Muscle of back (tissue), 3 donors: ENCODE measurements at regions not wholly inside any gene's neighbourhood (a gene's known extent, or its start where the extent isn't known, plus 50 kb on each side); places are given as distances from the start of the nearest gene placed in this dataset.

Source experiments
- DNase-seq, 3 donors: peaks; one replicate each; pipeline versions ENCODE4 v3.0.0 to v3.0.0-alpha.2; 2013

GRCh38 chr3:21140785-21141184 is 610.2 kb downstream of the ZNF385D start:
- DNase-seq: no peak

- DNase-seq: no peak
Measured at GRCh38 chr3:21138085-21138484, 612.9 kb downstream of the ZNF385D start.

- no peak for DNase-seq
Measured at GRCh38 chr3:21132896-21133295, 618.1 kb downstream of the ZNF385D start.

GRCh38 chr3:21120826-21121225 is 630.2 kb downstream of the ZNF385D start:
- DNase-seq: peak in 2 of 3 donors; percentile 23 to 55

- DNase-seq: no peak
Measured at GRCh38 chr3:21117370-21117769, 633.6 kb downstream of the ZNF385D start.

GRCh38 chr3:21109056-21109455 is 642.0 kb downstream of the ZNF385D start:
- no peak for DNase-seq

- DNase-seq: no peak
Measured at GRCh38 chr3:21105784-21106183, 645.2 kb downstream of the ZNF385D start.

- DNase-seq: no peak
Measured at GRCh38 chr3:21100656-21101359, 650.2 kb downstream of the ZNF385D start.

- no peak for DNase-seq
Measured at GRCh38 chr3:21094686-21095085, 656.3 kb downstream of the ZNF385D start.

GRCh38 chr3:21073561-21073960 is 677.4 kb downstream of the ZNF385D start:
- DNase-seq: no peak

GRCh38 chr3:21067031-21067813 is 683.8 kb downstream of the ZNF385D start:
- DNase-seq: peak in 2 of 3 donors; percentile 30 to 62

- peak; percentile 60 to 92 (median 79) for DNase-seq
Measured at GRCh38 chr3:21062831-21063294, 688.1 kb downstream of the ZNF385D start.

GRCh38 chr3:21059404-21059803 is 691.6 kb downstream of the ZNF385D start:
- peak; percentile 33 to 83 (median 50) for DNase-seq

GRCh38 chr3:21056293-21056692 is 694.7 kb downstream of the ZNF385D start:
- DNase-seq: no peak

GRCh38 chr3:21055015-21055414 is 696.0 kb downstream of the ZNF385D start:
- peak; percentile 51 to 88 (median 74) for DNase-seq

- DNase-seq: no peak
Measured at GRCh38 chr3:21054064-21054463, 696.9 kb downstream of the ZNF385D start.

GRCh38 chr3:21049334-21050062 is 701.5 kb downstream of the ZNF385D start:
- DNase-seq: no peak

GRCh38 chr3:21043139-21043538 is 707.9 kb downstream of the ZNF385D start:
- DNase-seq: no peak

- no peak for DNase-seq
Measured at GRCh38 chr3:21042184-21042583, 708.8 kb downstream of the ZNF385D start.

GRCh38 chr3:21041621-21042020 is 709.4 kb downstream of the ZNF385D start:
- DNase-seq: no peak

GRCh38 chr3:21036888-21037287 is 714.1 kb downstream of the ZNF385D start:
- DNase-seq: no peak

- no peak for DNase-seq
Measured at GRCh38 chr3:21028412-21028811, 722.6 kb downstream of the ZNF385D start.
